HG03354 (cell line): ENCODE measurements at regions not wholly inside any gene's neighbourhood (a gene's known extent, or its start where the extent isn't known, plus 50 kb on each side); places are given as distances from the start of the nearest gene placed in this dataset.

Source experiments
- ATAC-seq: cut with Tn5 transposase; IDR thresholded peaks from one replicate; pipeline ENCODE4 v1.9.1; 2021; ENCODE audit warnings: mild to moderate bottlenecking; ENCODE audit not compliant: unreplicated experiment, poor library complexity, severe bottlenecking

- no peak for ATAC-seq
Measured at GRCh38 chr13:85074543-85075313, 724.5 kb downstream of the SLITRK6 start.

GRCh38 chr13:85068231-85068630 is 731.0 kb downstream of the SLITRK6 start:
- ATAC-seq = no peak

- no peak for ATAC-seq
Measured at GRCh38 chr13:85040215-85040614, 759.0 kb downstream of the SLITRK6 start.

GRCh38 chr13:85031771-85032170 is 767.4 kb downstream of the SLITRK6 start:
- ATAC-seq = no peak

GRCh38 chr13:85028035-85028434 is 771.2 kb downstream of the SLITRK6 start:
- no peak for ATAC-seq

GRCh38 chr13:85019121-85019520 is 780.1 kb downstream of the SLITRK6 start:
- no peak for ATAC-seq

GRCh38 chr13:85013006-85013405 is 786.2 kb downstream of the SLITRK6 start:
- no peak for ATAC-seq

GRCh38 chr13:85009447-85009846 is 789.8 kb downstream of the SLITRK6 start:
- no peak for ATAC-seq

GRCh38 chr13:84999252-84999651 is 800.0 kb downstream of the SLITRK6 start:
- ATAC-seq = no peak

- ATAC-seq = no peak
Measured at GRCh38 chr13:84998681-84999080, 800.5 kb downstream of the SLITRK6 start.

GRCh38 chr13:84997858-84998257 is 801.4 kb downstream of the SLITRK6 start:
- no peak for ATAC-seq

GRCh38 chr13:84994582-84994981 is 804.6 kb downstream of the SLITRK6 start:
- ATAC-seq = no peak

GRCh38 chr13:84985860-84986259 is 813.4 kb downstream of the SLITRK6 start:
- ATAC-seq = no peak

GRCh38 chr13:84983321-84983720 is 815.9 kb downstream of the SLITRK6 start:
- ATAC-seq = no peak

GRCh38 chr13:84980571-84980970 is 818.6 kb downstream of the SLITRK6 start:
- ATAC-seq = no peak

- no peak for ATAC-seq
Measured at GRCh38 chr13:84978851-84979250, 820.4 kb downstream of the SLITRK6 start.

GRCh38 chr13:84973661-84974060 is 825.6 kb downstream of the SLITRK6 start:
- no peak for ATAC-seq

GRCh38 chr13:84972907-84973306 is 826.3 kb downstream of the SLITRK6 start:
- no peak for ATAC-seq

GRCh38 chr13:84962849-84963248 is 836.4 kb downstream of the SLITRK6 start:
- ATAC-seq = no peak

- no peak for ATAC-seq
Measured at GRCh38 chr13:84962141-84962750, 837.0 kb downstream of the SLITRK6 start.

GRCh38 chr13:84961023-84961422 is 838.2 kb downstream of the SLITRK6 start:
- ATAC-seq = no peak
